HG02884 (cell line): ENCODE measurements at regions not wholly inside any gene's neighbourhood (a gene's known extent, or its start where the extent isn't known, plus 50 kb on each side); places are given as distances from the start of the nearest gene placed in this dataset.

Experiments
- ATAC-seq: cut with Tn5 transposase; IDR thresholded peaks from one replicate; pipeline ENCODE4 v1.9.1; 2021; ENCODE audit warnings: mild to moderate bottlenecking, moderate library complexity; ENCODE audit not compliant: unreplicated experiment

DNA sequence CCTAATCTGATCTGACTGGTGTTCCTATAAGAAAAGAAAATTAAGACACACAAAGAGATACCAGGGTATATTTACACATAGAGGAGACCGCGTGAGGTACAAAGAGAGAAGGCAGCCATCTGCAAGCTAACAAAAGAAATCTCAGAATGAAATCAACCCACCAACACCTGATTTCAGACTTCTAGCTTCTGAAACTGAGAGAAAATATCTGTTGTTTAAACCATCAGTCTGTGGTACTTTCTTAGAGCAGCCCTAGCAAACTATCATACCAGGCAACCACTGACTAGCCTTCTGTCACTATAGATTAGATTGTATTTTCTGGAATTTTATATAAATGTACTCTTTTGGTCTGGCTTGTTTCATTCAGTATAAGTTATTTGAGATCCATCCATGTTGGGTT, 779.3 kb upstream of the ACO1 start:
- no peak for ATAC-seq

- ATAC-seq: no peak
Observed at GRCh38 chr9:31606678-31607077, 777.8 kb upstream of the ACO1 start.

DNA sequence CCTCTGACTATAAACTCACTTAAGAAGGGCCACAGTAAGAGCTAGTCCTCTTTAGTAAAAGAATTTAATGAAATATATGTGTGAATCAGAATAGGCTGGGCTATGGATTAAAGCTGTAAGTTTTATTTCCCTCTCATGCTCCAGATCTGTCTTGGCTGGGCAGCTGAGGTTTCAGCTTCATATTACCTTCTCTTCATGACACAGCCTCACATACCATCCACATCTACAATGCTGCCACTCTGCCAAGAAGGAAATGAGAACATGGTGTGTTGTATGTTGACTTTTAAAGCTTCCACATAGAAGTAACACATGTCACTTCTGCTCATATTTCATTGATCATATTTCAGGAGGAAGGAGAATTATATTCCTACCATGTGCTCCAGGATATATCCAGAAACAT, 776.0 kb upstream of the ACO1 start:
- ATAC-seq: no peak

DNA sequence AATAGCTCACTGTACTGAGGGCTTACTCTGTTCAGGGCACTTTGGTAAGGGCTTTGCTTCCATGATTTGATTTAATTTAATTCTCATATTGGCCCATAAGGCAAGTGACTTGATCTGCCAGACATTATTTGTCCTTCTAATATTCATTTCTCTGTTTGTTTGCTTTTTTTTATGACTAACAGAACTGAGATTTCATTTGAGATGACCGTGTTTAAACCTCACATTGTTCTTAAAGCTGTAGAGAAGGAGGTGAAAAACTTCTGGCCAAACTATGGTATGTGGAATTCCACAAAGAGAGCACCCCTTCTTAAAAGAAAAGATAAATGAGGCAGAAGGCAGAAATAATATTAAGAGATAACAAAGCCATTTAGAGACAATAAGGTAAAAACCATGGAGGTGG, 775.6 kb upstream of the ACO1 start:
- no peak for ATAC-seq

DNA sequence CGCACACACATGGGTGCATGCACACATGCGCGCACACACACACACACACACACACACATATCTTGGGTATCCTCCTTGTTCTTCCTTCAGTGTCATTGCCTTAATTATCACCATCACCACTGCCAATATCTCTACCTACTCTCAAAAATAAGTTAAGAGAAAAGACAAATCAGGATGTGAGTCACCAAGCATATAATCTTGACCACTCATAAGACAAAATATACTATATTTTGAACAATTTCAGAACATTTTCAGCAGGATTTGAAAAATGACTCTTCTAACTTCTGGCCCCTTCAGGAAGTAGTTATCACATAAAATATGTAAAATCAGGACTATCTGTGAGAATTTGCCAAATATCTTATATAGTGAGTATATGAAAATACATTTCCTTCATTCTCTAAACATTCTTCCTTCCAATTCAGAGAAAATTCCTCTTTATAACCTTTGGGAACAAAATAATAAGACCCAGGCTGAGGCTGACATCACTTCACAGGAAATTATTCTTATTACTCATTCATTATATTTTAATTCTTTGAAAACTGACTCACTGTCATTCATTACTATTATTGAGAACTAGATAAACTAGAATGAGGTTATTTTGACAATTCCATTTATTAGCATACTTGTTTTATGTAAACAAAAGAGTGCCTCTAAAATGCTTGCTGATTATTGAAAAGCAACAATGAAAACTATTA, 772.0 kb upstream of the ACO1 start:
- no peak for ATAC-seq

GRCh38 chr9:31615966-31616365, 768.5 kb upstream of the ACO1 start:
- ATAC-seq: no peak

DNA sequence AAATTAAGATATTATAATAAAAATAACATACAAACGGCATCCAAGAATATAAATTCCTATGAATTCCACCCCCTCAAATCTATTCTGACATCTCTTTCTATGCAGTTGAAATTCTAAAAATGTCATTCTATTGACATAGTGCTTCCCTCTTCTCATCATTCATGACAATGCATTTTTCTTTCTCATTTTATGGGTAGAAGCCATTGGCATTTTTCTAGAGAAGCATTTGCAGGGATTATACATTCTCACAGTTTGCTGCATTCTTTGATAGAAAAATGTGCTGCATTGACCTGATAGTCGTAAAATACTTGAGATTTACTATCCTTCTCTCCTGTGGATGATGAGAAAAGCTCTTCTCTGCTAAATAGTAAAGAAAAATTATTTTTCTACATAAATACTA, 760.9 kb upstream of the ACO1 start:
- ATAC-seq: no peak

- no peak for ATAC-seq
Observed at GRCh38 chr9:31629292-31629691, 755.2 kb upstream of the ACO1 start.

- ATAC-seq: no peak
Observed at GRCh38 chr9:31637265-31637664, 747.2 kb upstream of the ACO1 start.

DNA sequence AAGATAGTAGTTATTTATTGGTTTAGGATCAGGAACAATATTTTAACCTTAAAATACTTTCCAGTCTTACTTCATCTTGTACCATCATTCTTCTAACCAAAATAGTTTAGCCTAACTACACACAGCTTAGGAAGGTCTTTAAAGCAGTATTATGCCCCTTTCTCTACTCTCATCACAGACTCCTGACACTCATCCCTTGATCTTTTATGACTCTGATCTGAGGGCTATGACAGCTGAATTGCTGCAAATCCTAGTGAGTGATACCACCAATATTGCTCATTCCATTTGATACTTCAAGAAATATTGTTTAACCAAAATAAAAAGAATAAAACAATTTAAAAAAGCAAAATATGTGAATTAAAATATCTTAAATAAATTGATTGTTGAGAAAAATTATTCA, 746.6 kb upstream of the ACO1 start:
- ATAC-seq: no peak

- no peak for ATAC-seq
Observed at GRCh38 chr9:31639451-31639850, 745.0 kb upstream of the ACO1 start.

DNA sequence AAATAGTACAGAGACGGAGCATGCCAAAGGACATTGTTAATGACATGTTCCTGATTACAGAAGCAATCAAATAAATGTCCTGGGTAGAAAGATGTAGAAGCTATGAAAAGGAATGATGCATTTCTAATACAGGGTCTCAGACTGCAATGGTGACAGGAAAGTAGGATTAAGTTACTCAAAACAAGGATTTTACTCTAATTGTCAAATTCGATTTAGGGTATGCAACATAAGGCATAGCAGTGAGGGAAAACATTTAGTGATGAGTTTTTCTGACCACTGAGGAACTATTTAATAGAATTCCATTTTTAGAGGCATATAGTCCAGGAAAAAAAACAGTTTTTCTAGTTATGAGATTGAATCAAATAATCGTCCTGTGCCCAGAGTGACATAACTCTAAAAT, 715.1 kb upstream of the ACO1 start:
- no peak for ATAC-seq

GRCh38 chr9:31671011-31671410, 713.4 kb upstream of the ACO1 start:
- ATAC-seq: no peak

GRCh38 chr9:31674264-31674663, 710.2 kb upstream of the ACO1 start:
- no peak for ATAC-seq

- no peak for ATAC-seq
Observed at GRCh38 chr9:31677415-31677814, 707.0 kb upstream of the ACO1 start.

DNA sequence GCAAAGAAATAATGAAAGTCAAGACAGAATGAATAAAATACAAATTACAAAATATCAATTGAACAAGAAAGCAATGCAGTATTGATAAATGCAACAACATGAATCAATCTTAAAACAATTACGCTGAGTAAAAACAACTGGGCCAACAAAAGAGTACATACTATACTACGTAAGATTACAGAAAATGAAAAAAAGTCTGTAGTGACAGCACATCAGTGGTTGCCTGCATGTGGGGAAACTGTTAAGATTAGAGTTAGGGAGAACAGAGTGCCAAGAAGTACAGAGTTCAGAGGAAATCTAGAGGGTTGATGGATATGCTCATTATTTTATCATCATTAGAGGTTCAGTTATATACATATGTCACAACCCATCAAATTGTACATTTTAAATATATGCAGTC, 706.6 kb upstream of the ACO1 start:
- ATAC-seq: no peak

GRCh38 chr9:31683116-31683515, 701.3 kb upstream of the ACO1 start:
- ATAC-seq: no peak

DNA sequence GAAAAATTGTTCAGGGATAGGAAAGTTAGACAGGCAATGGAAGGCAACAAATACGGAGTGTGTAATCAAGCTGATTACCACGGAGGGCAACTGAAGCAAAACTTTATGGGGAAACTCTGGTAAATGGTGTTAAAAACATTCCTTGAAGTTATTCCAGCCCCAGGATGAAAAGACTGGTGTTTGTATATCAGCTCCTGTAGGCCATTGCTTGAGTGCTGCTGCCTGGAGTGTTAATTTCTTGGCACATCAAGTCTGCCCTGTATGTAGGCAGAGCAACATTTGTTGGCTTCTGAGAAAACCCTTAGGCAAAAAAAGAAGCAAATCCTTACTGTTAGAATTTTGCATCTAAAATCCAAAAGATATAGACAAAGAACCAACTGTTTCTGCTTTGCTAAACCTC, 686.5 kb upstream of the ACO1 start:
- ATAC-seq: no peak

GRCh38 chr9:31699836-31700235, 684.6 kb upstream of the ACO1 start:
- ATAC-seq: no peak

- no peak for ATAC-seq
Observed at GRCh38 chr9:31700252-31701045, 684.0 kb upstream of the ACO1 start.

- ATAC-seq: no peak
Observed at GRCh38 chr9:31702957-31703356, 681.5 kb upstream of the ACO1 start.

GRCh38 chr9:31715250-31715649, 669.2 kb upstream of the ACO1 start:
- no peak for ATAC-seq

GRCh38 chr9:31719262-31719661, 665.2 kb upstream of the ACO1 start:
- ATAC-seq: no peak
